ENCODE measurements at regions not wholly inside any gene's neighbourhood (a gene's known extent, or its start where the extent isn't known, plus 50 kb on each side); places are given as distances from the start of the nearest gene placed in this dataset.

GRCh38 chr18:11367351-11367750 is 218.0 kb upstream of the PIEZO2 start:
- TF ChIP-seq CTCF (IDR thresholded peaks at IDR 0.05): no peak
- TF ChIP-seq EZH2phosphoT487 (IDR thresholded peaks at IDR 0.05): no peak
